ENCODE measurements at regions not wholly inside any gene's neighbourhood (a gene's known extent, or its start where the extent isn't known, plus 50 kb on each side); places are given as distances from the start of the nearest gene placed in this dataset.

GRCh38 chr4:13316354-13316753 lies 167.8 kb downstream of the RAB28 start:
- DNase-seq (ENCODE audit: low read depth in 2 of 2), result no peak

- no peak for DNase-seq (ENCODE audit: low read depth in 2 of 2)
Observed at GRCh38 chr4:13313856-13314255, 170.3 kb downstream of the RAB28 start.

- no peak for DNase-seq (ENCODE audit: low read depth in 2 of 2)
Observed at GRCh38 chr4:13312264-13312663, 171.9 kb downstream of the RAB28 start.

- no peak for DNase-seq (ENCODE audit: low read depth in 2 of 2)
Observed at GRCh38 chr4:13309751-13310150, 174.4 kb downstream of the RAB28 start.

- DNase-seq (ENCODE audit: low read depth in 2 of 2), result no peak
Observed at GRCh38 chr4:13306356-13306755, 177.8 kb downstream of the RAB28 start.

- DNase-seq (ENCODE audit: low read depth in 2 of 2), result no peak
Observed at GRCh38 chr4:13302876-13303275, 181.3 kb downstream of the RAB28 start.

GRCh38 chr4:13299343-13299742 lies 184.8 kb downstream of the RAB28 start:
- DNase-seq (ENCODE audit: low read depth in 2 of 2), result no peak

GRCh38 chr4:13298655-13299054 lies 185.5 kb downstream of the RAB28 start:
- DNase-seq (ENCODE audit: low read depth in 2 of 2), result no peak

GRCh38 chr4:13296986-13297385 lies 187.2 kb downstream of the RAB28 start:
- DNase-seq (ENCODE audit: low read depth in 2 of 2), result no peak

GRCh38 chr4:13294961-13295605 lies 189.1 kb downstream of the RAB28 start:
- DNase-seq (ENCODE audit: low read depth in 2 of 2), result no peak

GRCh38 chr4:13292372-13292771 lies 191.8 kb downstream of the RAB28 start:
- DNase-seq (ENCODE audit: low read depth in 2 of 2), result no peak

GRCh38 chr4:13289391-13289790 lies 194.7 kb downstream of the RAB28 start:
- DNase-seq (ENCODE audit: low read depth in 2 of 2), result no peak

GRCh38 chr4:13285336-13285735 lies 198.8 kb downstream of the RAB28 start:
- no peak for DNase-seq (ENCODE audit: low read depth in 2 of 2)

GRCh38 chr4:13284932-13285331 lies 199.2 kb downstream of the RAB28 start:
- DNase-seq (ENCODE audit: low read depth in 2 of 2), result no peak

- no peak for DNase-seq (ENCODE audit: low read depth in 2 of 2)
Observed at GRCh38 chr4:13276357-13276756, 207.8 kb downstream of the RAB28 start.

GRCh38 chr4:13268703-13269102 lies 215.4 kb downstream of the RAB28 start:
- DNase-seq (ENCODE audit: low read depth in 2 of 2), result no peak

- no peak for DNase-seq (ENCODE audit: low read depth in 2 of 2)
Observed at GRCh38 chr4:13268165-13268564, 216.0 kb downstream of the RAB28 start.

GRCh38 chr4:13267091-13267490 lies 217.0 kb downstream of the RAB28 start:
- DNase-seq (ENCODE audit: low read depth in 2 of 2), result no peak

GRCh38 chr4:13266687-13267086 lies 217.5 kb downstream of the RAB28 start:
- DNase-seq (ENCODE audit: low read depth in 2 of 2), result no peak

GRCh38 chr4:13263967-13264525 lies 220.1 kb downstream of the RAB28 start:
- DNase-seq (ENCODE audit: low read depth in 2 of 2), result no peak

GRCh38 chr4:13262816-13263215 lies 221.3 kb downstream of the RAB28 start:
- DNase-seq (ENCODE audit: low read depth in 2 of 2), result no peak

GRCh38 chr4:13261486-13262257 lies 222.5 kb downstream of the RAB28 start:
- DNase-seq (ENCODE audit: low read depth in 2 of 2), result no peak

GRCh38 chr4:13260513-13260912 lies 223.6 kb downstream of the RAB28 start:
- no peak for DNase-seq (ENCODE audit: low read depth in 2 of 2)
